KOPT-K1 (cell line): ENCODE measurements at regions not wholly inside any gene's neighbourhood (a gene's known extent, or its start where the extent isn't known, plus 50 kb on each side); places are given as distances from the start of the nearest gene placed in this dataset.
"Not testable (repeated sequence)": the region's sequence is repeated elsewhere in the genome, so short reads cannot be mapped to it uniquely, and the experiment has no call there.

Source experiments
- H3K27ac ChIP-seq: fragments of 200-600 bp; sonication (generic); 2 replicates; pipeline ENCODE4 v1.5.1; 2016; ENCODE audit warnings: antibody characterized with exemption, mild to moderate bottlenecking, low read depth, low read length; ENCODE audit not compliant: poor library complexity, severe bottlenecking
- H3K36me3 ChIP-seq: fragments of 200-600 bp; sonication (generic); 2 replicates; pipeline ENCODE4 v1.5.1; 2017; ENCODE audit warnings: antibody characterized with exemption, mild to moderate bottlenecking, low read length, moderate library complexity; ENCODE audit not compliant: insufficient read depth
- H3K9me3 ChIP-seq: fragments of 200-600 bp; sonication (generic); 2 replicates; pipeline ENCODE4 v1.5.1; 2017; ENCODE audit warnings: antibody characterized with exemption, low read length, mild to moderate bottlenecking; ENCODE audit not compliant: insufficient read depth, poor library complexity, severe bottlenecking

DNA sequence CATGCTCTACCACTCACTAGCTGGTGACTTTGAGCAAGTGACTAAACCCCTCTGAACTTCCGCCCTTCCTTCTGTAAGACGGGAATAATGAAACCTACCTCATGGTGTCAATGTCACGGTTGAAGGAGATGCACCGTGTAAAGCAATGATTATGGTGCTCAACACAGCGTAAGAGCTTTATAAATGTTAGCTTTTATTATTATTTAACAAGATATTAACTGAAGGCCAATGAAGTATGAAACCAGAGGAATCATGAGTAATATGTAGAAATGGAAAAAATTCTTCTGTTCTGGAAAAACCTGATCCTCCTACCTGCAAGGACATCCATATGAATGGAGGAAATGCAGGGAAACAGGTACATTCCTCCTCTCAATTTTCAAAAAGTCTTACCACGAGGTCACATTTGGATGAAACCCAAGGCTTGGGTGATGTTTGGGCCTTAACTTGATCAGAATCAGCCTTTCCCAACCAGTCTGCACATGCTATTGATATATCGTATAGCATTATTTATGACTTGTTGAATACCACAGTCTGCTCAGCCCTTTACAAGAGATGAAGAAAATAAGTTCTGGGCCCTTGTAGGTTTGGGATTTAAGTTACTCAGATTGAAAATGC is 166.8 kb upstream of the TBX3 start:
- H3K27ac ChIP-seq = no peak overlapping the region
- peaks cover 13% of the 10 kb centered on the region for H3K9me3 ChIP-seq

DNA sequence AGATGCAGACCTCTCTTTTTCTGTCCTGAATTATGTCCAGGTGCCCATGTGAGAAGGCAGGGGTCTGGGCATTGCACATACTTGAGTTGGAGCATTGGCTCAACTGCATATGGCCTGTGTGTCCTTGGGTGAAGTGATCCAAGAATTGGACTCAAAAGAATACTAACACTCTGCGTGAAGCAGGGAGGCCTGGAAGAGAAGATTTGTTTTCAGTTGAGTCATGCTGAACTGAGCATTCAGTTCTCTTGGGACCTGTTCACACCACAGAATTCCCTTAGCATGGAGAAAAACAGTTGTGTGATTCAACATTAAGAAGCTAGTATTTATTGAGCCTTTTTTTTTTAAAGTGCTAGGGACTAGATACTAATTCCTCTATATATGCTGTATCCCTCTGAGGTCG is 164.7 kb upstream of the TBX3 start:
- Histone ChIP-seq H3K36me3 (no peaks in the 10 kb centered on the region), H3K9me3 (no peaks in the 10 kb centered on the region), H3K27ac (no peak overlapping the region)

More for the DNA sequence above, 166.8 kb upstream of the TBX3 start:
- H3K36me3 ChIP-seq = no peaks in the 10 kb centered on the region

DNA sequence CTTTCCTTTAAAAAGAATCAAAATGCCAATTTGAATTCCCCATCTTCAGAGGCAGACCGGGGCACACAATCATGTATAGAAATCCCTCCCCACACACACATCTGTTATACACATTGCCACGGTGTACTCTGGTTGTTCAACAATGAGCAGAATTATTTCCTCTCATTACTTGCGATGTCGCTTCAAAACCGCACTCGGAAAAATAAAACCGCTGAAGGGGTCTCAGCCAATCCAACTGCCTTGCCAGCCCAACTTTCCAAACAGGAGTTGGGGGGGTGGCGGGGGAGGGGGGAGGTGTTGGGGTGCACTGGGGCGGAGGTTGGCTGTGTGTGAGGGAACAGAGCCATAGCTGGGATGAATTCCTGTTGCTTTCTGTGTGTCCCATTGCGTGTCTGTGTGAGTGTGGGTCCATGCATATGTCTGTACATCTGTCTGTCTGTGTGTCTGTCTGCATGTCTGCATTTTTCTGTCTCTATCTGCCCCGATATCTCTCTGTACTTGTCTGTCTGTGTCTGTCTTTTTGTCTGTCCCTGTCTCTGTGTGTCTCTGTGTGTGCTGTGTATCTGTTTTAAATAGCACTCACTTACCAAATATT is 163.6 kb upstream of the TBX3 start:
- Histone ChIP-seq H3K36me3 (no peaks in the 10 kb centered on the region), H3K9me3 (no peaks in the 10 kb centered on the region), H3K27ac (no peak overlapping the region)

DNA sequence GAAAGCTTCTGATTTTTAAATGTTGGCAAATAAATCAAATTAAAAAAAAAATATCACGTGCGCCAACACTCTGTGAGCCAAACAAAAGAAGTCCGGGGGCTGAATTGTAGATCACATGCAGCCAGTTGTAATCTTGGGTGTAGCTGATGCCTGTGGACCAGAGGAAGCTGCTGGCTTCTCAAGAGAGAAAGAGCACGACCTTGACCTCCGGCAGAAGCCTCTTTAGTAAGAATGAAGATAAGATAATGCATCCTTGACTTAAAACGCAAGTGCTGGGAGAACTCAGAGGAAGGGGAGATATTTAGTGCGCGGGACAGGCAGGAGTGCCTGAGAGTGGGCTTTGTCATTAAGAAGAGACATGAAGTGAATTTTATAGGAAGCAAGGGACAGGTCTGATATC is 162.8 kb upstream of the TBX3 start:
- Histone ChIP-seq H3K36me3 (no peaks in the 10 kb centered on the region), H3K27ac (no peak overlapping the region), H3K9me3 (no peaks in the 10 kb centered on the region)

DNA sequence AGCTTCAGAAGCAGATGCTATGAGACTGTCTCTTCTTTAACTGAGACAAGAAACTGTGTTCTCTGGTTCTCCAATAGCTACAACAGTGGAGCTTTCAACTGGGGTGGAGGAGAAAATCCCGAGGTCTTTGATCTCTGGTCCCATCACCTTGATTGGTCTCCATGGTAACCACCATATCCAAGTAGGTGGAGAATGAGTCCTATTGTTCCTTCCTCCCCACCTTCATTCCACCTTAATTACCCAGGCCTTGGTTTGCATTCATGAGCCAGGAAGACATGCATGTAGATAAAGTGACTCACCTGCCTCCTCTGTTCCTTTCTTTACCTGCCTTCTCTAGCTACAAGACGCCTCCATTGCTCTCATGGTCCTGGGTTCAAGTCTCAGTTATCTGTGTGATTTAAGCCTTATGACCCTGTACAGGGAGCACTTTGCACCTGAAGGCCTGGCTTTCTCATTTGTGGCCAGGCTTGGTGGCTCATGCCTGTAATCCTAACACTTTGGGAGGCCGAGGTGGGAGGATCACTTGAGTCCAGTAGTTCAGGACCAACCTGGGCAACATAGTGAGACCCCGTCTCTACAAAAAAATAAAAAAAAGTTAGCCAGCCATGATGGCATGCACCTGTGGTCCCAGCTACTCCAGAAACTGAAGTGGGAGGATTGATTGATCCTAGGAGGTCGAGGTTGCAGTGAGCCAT is 157.7 kb upstream of the TBX3 start:
- Histone ChIP-seq H3K36me3 (no peaks in the 10 kb centered on the region), H3K27ac (no peak overlapping the region), H3K9me3 (no peaks in the 10 kb centered on the region)

DNA sequence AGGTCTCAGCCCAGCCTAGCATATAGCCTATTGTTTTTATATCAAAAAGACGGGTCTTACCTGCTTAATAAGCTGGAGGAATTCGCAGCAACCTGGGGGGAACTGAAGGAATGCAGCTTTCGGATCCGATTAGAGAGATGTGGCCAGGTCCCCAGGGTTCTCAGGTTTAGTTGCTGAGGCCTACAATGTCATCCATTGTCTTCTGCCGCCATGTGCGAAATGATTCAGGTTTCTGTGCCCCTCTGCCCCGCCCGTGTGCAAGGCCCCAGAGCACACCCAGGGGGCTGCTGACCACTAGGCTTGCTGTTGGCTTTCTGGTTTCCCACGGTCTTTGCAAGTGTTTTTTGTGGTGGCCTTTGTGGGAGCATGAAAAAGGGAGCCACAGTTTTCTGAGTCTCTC is 154.5 kb upstream of the TBX3 start:
- no peak overlapping the region for H3K27ac ChIP-seq
- no peaks in the 10 kb centered on the region for H3K36me3 ChIP-seq
- no peaks in the 10 kb centered on the region for H3K9me3 ChIP-seq

DNA sequence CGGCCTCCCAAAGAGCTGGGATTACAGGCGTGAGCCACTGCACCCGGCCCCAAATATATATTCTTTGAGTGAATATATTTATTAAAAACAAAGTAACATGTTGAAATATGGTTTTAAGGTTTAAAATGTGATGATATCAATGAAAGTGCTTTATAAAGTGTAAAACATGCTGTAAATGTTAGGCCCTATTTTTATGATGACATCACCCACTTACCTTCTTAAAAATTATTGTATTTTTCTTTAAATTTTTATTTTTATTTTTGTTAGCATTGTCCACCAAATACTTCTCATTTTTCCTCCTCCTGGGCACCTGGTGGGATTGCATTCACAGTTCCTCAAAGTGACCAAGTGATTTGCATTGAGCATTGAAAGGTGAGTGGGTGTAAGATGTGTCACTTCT is 152.6 kb upstream of the TBX3 start:
- H3K36me3 ChIP-seq = no peaks in the 10 kb centered on the region
- H3K27ac ChIP-seq = no peak overlapping the region

DNA sequence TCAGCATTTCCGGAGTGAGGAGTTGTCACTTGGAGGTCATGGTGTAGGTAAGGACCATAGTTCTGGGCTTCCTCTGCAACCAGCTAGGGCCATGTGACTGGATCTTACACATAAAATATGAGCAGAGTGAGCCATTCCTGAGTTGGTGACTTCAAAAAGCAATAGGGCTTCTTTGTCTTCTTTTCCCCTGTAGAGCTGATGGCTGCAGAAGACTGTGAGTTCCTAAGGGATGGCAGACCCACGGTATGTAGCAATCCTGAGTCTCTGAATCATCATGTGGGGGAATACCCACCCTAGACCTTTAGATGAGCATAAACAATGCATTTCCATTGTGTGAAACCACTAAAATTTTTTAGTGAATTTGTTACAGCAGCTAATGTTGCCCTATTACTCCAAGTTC is 151.1 kb upstream of the TBX3 start:
- Histone ChIP-seq H3K27ac (no peak overlapping the region), H3K9me3 (no peaks in the 10 kb centered on the region), H3K36me3 (no peaks in the 10 kb centered on the region)

More for the DNA sequence above, 152.6 kb upstream of the TBX3 start:
- H3K9me3 ChIP-seq = no peaks in the 10 kb centered on the region

DNA sequence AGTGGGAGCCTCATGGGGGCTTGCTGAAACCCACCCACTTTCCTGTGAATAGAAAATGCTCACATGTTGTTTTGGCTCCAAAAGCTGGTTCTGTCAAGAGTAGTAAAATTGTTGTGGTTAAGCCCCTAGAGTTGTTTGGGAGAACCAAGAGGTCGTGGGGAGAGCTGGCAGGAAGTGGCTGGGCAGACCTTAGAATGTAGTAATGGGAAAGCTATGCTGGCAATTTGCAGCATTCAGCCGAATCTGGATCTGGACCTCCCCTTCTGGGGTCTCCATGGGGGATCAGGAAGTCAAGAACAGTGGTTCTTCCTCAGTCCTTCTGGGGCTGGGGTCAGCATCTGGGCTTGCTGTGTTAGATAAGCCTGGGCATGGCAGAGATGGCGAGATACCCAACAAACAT is 150.6 kb upstream of the TBX3 start:
- Histone ChIP-seq H3K27ac (no peak overlapping the region), H3K36me3 (no peaks in the 10 kb centered on the region), H3K9me3 (no peaks in the 10 kb centered on the region)

DNA sequence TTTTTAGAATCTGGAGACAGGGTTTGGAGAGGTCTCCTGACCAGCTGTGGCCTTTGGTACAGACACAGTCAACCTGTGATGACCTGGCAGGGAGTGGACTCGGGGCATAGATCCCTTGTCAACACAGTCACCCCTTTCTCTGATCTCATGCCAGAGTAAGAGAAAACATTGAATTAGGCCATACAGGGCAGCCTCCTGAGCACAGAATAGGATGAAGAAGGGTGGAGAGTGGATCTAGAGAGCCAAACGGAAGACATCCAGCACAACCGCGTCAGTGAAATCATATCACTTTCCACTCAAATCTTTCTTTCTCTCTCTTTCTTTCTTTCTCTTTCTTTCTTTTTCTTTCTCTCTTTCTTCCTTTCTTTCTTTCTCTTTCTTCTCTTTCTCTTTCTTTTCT is 145.9 kb upstream of the TBX3 start:
- no peak overlapping the region for H3K27ac ChIP-seq
- H3K36me3 ChIP-seq = no peaks in the 10 kb centered on the region
- no peaks in the 10 kb centered on the region for H3K9me3 ChIP-seq

DNA sequence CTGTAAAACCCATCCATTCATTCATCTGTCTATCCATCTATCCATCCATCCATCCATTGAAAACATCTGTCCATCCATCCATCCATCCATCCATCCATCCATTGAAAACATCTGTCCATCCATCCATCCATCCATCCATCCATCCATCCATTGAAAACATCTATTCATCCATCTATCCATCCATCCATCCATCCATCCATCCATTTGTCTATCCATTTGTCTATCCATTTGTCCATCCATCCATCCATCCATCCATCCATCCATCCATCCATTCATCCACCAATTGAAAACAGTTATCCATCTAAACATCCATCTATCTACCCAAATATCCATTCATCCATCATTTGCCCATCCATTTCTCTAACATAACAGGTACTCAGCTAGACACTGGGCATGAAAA is 145.3 kb upstream of the TBX3 start:
- not testable (repeated sequence) for H3K36me3 ChIP-seq, H3K27ac ChIP-seq, H3K9me3 ChIP-seq

DNA sequence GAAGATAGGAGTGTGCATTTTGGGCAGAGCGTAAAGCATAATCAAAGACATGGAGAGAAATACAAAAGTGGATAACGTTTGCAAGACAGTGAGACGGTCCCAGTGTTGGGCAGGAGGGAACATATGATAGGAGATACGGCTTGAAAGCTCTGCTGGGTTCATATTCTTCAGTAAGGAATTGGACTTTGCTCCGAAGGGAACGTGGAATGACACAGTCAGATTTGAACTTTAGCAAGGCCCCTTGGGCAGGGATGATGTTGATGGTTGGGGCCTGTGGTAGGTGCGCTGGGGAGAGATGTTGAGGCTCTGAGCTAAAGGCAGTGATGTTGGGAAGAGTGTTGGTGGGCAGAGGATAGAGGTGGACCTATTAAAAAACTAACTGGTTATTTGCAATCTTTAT is 143.5 kb upstream of the TBX3 start:
- H3K27ac ChIP-seq = no peak overlapping the region
- H3K9me3 ChIP-seq = no peaks in the 10 kb centered on the region
- H3K36me3 ChIP-seq = no peaks in the 10 kb centered on the region

DNA sequence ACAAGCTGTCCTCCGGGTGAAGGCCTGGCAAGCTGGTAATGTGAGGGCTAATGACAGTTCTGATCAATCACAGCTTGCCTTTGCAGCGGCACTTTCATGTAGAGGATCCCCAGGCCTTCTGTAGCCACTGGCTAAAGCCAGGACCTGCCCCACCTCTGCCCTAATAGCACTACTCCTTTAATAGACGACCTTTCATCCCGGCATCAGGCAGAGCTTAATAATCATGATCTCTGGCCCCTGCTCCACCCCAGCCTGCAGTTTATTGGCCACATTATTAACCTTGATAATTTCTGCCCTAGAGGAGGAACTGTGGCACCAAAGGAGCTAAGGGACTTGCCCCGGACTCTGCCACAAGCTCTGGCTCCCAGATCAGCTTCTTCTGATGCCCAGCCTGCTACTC is 142.3 kb upstream of the TBX3 start:
- no peaks in the 10 kb centered on the region for H3K9me3 ChIP-seq
- H3K27ac ChIP-seq = no peak overlapping the region
- H3K36me3 ChIP-seq = no peaks in the 10 kb centered on the region

DNA sequence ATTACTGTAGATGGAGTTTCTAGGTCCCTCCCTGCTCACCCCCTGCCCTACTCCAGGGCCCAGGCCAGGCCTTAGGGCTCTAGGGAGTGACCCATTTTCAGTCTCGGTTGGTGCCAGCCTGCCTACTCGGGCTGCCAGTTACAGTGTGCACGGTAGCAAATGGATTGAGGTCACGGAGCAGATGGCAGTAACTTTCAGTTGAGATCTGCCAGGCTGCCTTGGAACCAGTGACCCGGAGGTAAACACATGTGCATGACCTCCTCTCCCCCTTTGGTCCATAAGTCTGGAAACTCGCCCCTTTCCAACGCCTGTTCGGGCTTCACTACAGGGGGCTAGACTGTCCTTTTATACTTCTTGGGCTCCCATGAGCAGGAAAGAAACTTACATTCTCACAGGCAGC is 139.7 kb upstream of the TBX3 start:
- Histone ChIP-seq H3K9me3 (no peaks in the 10 kb centered on the region), H3K27ac (no peak overlapping the region), H3K36me3 (no peaks in the 10 kb centered on the region)

DNA sequence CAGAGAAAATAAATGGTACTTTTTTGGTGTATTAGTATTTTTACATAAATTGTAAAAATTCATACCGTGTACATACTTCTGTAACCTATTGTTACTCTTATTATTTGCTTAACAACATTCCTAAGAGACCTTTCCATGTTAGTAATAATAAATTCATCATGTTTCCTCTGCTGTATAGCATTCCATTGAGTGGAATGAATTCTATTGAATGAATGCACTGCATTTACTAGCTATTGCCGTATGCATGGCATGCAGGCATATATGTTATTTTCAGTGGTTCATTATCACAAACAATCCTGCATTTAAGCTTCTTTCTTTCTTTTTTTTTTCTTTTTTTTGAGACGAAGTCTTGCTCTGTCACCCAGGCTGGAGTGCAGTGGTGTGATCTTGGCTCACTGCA is 137.6 kb upstream of the TBX3 start:
- Histone ChIP-seq H3K27ac (no peak overlapping the region), H3K36me3 (no peaks in the 10 kb centered on the region)

DNA sequence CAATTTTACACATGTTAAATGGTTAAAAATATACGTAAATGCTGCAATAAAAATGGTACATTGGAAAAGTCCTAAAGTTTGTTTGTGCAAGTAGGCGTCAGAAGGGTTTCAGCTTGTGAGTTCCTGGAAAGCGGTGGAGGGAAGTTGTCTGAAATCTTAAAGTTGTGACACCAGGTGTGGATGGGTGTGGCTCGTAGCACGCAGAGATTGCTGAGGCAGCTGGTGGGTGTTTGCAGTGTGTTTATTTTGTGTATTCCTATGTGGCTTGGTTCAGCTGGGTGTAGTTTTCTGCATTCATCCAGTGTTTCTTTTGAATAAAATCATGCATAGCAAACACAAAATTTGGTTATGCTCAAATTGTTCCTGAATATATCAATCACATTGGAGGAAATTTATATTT is 136.8 kb upstream of the TBX3 start:
- H3K27ac ChIP-seq = no peak overlapping the region

More for the DNA sequence above, 137.6 kb upstream of the TBX3 start:
- no peaks in the 10 kb centered on the region for H3K9me3 ChIP-seq

More for the DNA sequence above, 136.8 kb upstream of the TBX3 start:
- Histone ChIP-seq H3K9me3 (no peaks in the 10 kb centered on the region), H3K36me3 (no peaks in the 10 kb centered on the region)
